H1 (cell line): ENCODE measurements at regions not wholly inside any gene's neighbourhood (a gene's known extent, or its start where the extent isn't known, plus 50 kb on each side); places are given as distances from the start of the nearest gene placed in this dataset.

Experiments used
- CHD2 ChIP-seq: IDR thresholded peaks from 2 replicates; pipeline ENCODE4 v1.6.1; 2012; ENCODE audit warnings: low read length, improper control_type of control experiment
- FOSL1 ChIP-seq: IDR thresholded peaks from 2 replicates; pipeline ENCODE4 v1.6.1; 2011; ENCODE audit warnings: mild to moderate bottlenecking, low read depth, low read length, moderate library complexity; ENCODE audit not compliant: insufficient read depth
- JUND ChIP-seq: IDR thresholded peaks from 2 replicates; pipeline ENCODE4 v1.6.1; 2011; ENCODE audit warnings: mild to moderate bottlenecking, improper control_type of control experiment, low read length
- POLR2A ChIP-seq, 2 experiments: IDR thresholded peaks; 1 replicate in 1 of 2; 2 replicates in 1 of 2; pipeline ENCODE4 v1.6.1; 2011; ENCODE audit warnings: low read depth in 2 of 2, low read length in 2 of 2, mild to moderate bottlenecking in 2 of 2; ENCODE audit errors: control extremely low read depth in 1 of 2
- RNF2 ChIP-seq: fragments of 200-900, 300-1000 bp; sonication (generic); IDR thresholded peaks from 2 replicates; pipeline ENCODE4 v1.7.1; 2016; ENCODE audit warnings: borderline replicate concordance, low read depth, mild to moderate bottlenecking, antibody characterized with exemption, low read length; ENCODE audit not compliant: poor library complexity, severe bottlenecking; ENCODE audit errors: missing control alignments
- USF2 ChIP-seq: IDR thresholded peaks from 2 replicates; pipeline ENCODE4 v1.6.1; 2011; ENCODE audit warnings: low read length, improper control_type of control experiment

- no peak for TF ChIP-seq RNF2
- no peak for TF ChIP-seq CHD2
- no peak for TF ChIP-seq POLR2A (IDR thresholded peaks at IDR 0.05; ENCODE audit: control extremely low read depth in 1 of 2, low read depth in 2 of 2, low read length in 2 of 2)
- no peak for TF ChIP-seq USF2
- no peak for TF ChIP-seq JUND
- TF ChIP-seq FOSL1 = no peak
Measured at GRCh38 chr6:71405416-71405815, 116.8 kb downstream of the OGFRL1 start.
